GM12878 (cell line): ENCODE measurements at regions not wholly inside any gene's neighbourhood (a gene's known extent, or its start where the extent isn't known, plus 50 kb on each side); places are given as distances from the start of the nearest gene placed in this dataset.

Experiments
- ATAC-seq: fragments of 200-7000 bp; cut with Tn5 transposase; 3 replicates; pipeline ENCODE4 v1.9.1; 2020; ENCODE audit warnings: mild to moderate bottlenecking, moderate library complexity
- BruUV-seq: library from RNA; stranded (reverse); fragments of 400-500 nt; replicated peaks from 2 replicates; lab custom pipeline; 2021; lab: Mats Ljungman, UMichigan
- CTCF ChIA-PET: fragments of 300-600 bp; sonication (Branson Sonifier 250); formaldehyde crosslinking; extraction: SDS; loops from one replicate; lab custom pipeline; 2021; ENCODE audit warnings: inconsistent platforms; lab: Yijun Ruan, JAX
- POLR2A ChIA-PET: fragments of 350-600 bp; formaldehyde crosslinking; extraction: SDS; loops from one replicate; lab custom pipeline; 2021; ENCODE audit warnings: inconsistent platforms; lab: Charles Lee
- RAD21 ChIA-PET: fragments of 300-600 bp; sonication (Branson Sonifier 250); formaldehyde crosslinking; loops from one replicate; lab custom pipeline; 2023; ENCODE audit warnings: antibody characterized with exemption; ENCODE audit not compliant: unreplicated experiment; lab: Charles Lee
- SMC1A ChIA-PET: fragments of 300-600 bp; sonication (Branson Sonifier 250); formaldehyde crosslinking; loops from one replicate; lab custom pipeline; 2023; ENCODE audit not compliant: unreplicated experiment, uncharacterized antibody; lab: Charles Lee
- DNase-seq: peaks from one replicate; pipeline ENCODE4 v3.0.0-alpha.2; 2011; ENCODE audit warnings: low read depth, low spot score
- FAIRE-seq: peaks from 3 replicates; lab custom pipeline; 2011; peaks lifted over from hg19 to GRCh38; lab: Jason Lieb, UNC
- H2AFZ ChIP-seq: 2 replicates; pipeline ENCODE4 v1.6.0; 2011; ENCODE audit warnings: low read depth, low read length, control low read depth; ENCODE audit not compliant: control insufficient read depth
- H3K27ac ChIP-seq: 2 replicates; pipeline ENCODE4 v1.5.1; 2011; ENCODE audit warnings: control low read depth; ENCODE audit not compliant: control insufficient read depth, insufficient read depth
- H3K27me3 ChIP-seq, 2 experiments: replicated peaks in 1 of 2; 2 replicates each; pipeline versions ENCODE4 v1.6.0 to v1.6.1; 2011; ENCODE audit warnings: low read length in 1 of 2; ENCODE audit not compliant: control insufficient read depth in 2 of 2, insufficient read depth in 2 of 2
- H3K36me3 ChIP-seq, 2 experiments: 2 replicates each; pipeline ENCODE4 v1.5.1; 2011; ENCODE audit warnings: low read length in 1 of 2; ENCODE audit not compliant: control insufficient read depth in 2 of 2, insufficient read depth in 2 of 2
- H3K4me1 ChIP-seq: 2 replicates; pipeline ENCODE4 v1.6.1; 2011; ENCODE audit warnings: mild to moderate bottlenecking, low read length, moderate library complexity, mixed read lengths; ENCODE audit not compliant: control insufficient read depth, insufficient read depth
- H3K4me2 ChIP-seq: 2 replicates; pipeline ENCODE4 v1.6.0; 2011; ENCODE audit warnings: control low read depth; ENCODE audit not compliant: control insufficient read depth, insufficient read depth
- H3K4me3 ChIP-seq: fragments of 200-600 bp; sonication (generic); 2 replicates; pipeline ENCODE4 v1.5.1; 2016
- H3K79me2 ChIP-seq: 2 replicates; pipeline ENCODE4 v1.6.0; 2011; ENCODE audit warnings: low read length; ENCODE audit not compliant: control insufficient read depth, insufficient read depth
- H3K9ac ChIP-seq: 2 replicates; pipeline ENCODE4 v1.8.0; 2011; ENCODE audit warnings: low read length, control low read depth, mixed read lengths; ENCODE audit not compliant: control insufficient read depth, insufficient read depth
- H3K9me3 ChIP-seq: replicated peaks from 3 replicates; pipeline ENCODE4 v1.5.1; 2011; ENCODE audit warnings: mild to moderate bottlenecking, low read length; ENCODE audit not compliant: control insufficient read depth, insufficient read depth
- H4K20me1 ChIP-seq: 2 replicates; pipeline ENCODE4 v1.6.0; 2011; ENCODE audit not compliant: control insufficient read depth, insufficient read depth
- BACH1 ChIP-seq: fragments of 450-650 bp; IDR thresholded peaks from 2 replicates; pipeline ENCODE4 v1.6.1; 2017; ENCODE audit warnings: mild to moderate bottlenecking, borderline replicate concordance
- BCL11A ChIP-seq: IDR thresholded peaks from 2 replicates; pipeline ENCODE4 v1.6.1; 2011; ENCODE audit warnings: low read depth, low read length
- CHD2 ChIP-seq: IDR thresholded peaks from 2 replicates; pipeline ENCODE4 v1.6.1; 2011; ENCODE audit warnings: low read depth, low read length, improper control_type of control experiment, borderline replicate concordance
- HCFC1 ChIP-seq: fragments of 150-350 bp; IDR thresholded peaks from 2 replicates; pipeline ENCODE4 v1.6.1; 2014; ENCODE audit warnings: low read length
- HDGF ChIP-seq: fragments of 450-650 bp; IDR thresholded peaks from 2 replicates; pipeline ENCODE4 v1.6.1; 2016; ENCODE audit warnings: antibody characterized with exemption
- JUND ChIP-seq: IDR thresholded peaks from 2 replicates; pipeline ENCODE4 v1.6.1; 2012; ENCODE audit warnings: low read depth, mild to moderate bottlenecking, low read length, improper control_type of control experiment, moderate library complexity
- KLF5 ChIP-seq: fragments of 450-650 bp; IDR thresholded peaks from 2 replicates; pipeline ENCODE4 v1.6.1; 2014; ENCODE audit warnings: mild to moderate bottlenecking; ENCODE audit not compliant: partially characterized antibody
- LARP7 ChIP-seq: fragments of 450-650 bp; IDR thresholded peaks from 2 replicates; pipeline ENCODE4 v1.6.1; 2017; ENCODE audit warnings: mild to moderate bottlenecking
- MAX ChIP-seq: IDR thresholded peaks from 2 replicates; pipeline ENCODE4 v1.6.1; 2012; ENCODE audit warnings: low read depth, low read length, improper control_type of control experiment
- NKRF ChIP-seq: fragments of 450-650 bp; conservative IDR thresholded peaks from 2 replicates; pipeline ENCODE4 v1.6.1; 2017; ENCODE audit warnings: mild to moderate bottlenecking, moderate library complexity
- NR2C1 ChIP-seq: fragments of 450-650 bp; IDR thresholded peaks from 2 replicates; pipeline ENCODE4 v1.6.1; 2017; ENCODE audit warnings: antibody characterized with exemption, mild to moderate bottlenecking, moderate library complexity
- PAX8 ChIP-seq: fragments of 450-650 bp; IDR thresholded peaks from 2 replicates; pipeline ENCODE4 v1.6.1; 2017; ENCODE audit warnings: mild to moderate bottlenecking, moderate library complexity
- STAT1 ChIP-seq: fragments of 450-650 bp; conservative IDR thresholded peaks from 2 replicates; pipeline ENCODE4 v1.6.1; 2014; ENCODE audit warnings: antibody characterized with exemption, mild to moderate bottlenecking
- STAT3 ChIP-seq: IDR thresholded peaks from 2 replicates; pipeline ENCODE4 v1.6.1; 2011; ENCODE audit warnings: low read depth, low read length, improper control_type of control experiment
- TCF7 ChIP-seq: IDR thresholded peaks from 2 replicates; pipeline ENCODE4 v1.6.1; 2014; ENCODE audit warnings: antibody characterized with exemption, borderline replicate concordance
- ZNF217 ChIP-seq: fragments of 450-650 bp; IDR thresholded peaks from 2 replicates; pipeline ENCODE4 v1.6.1; 2017; ENCODE audit warnings: antibody characterized with exemption, mild to moderate bottlenecking
- ZNF622 ChIP-seq: fragments of 450-650 bp; IDR thresholded peaks from 2 replicates; pipeline ENCODE4 v1.6.1; 2017; ENCODE audit warnings: mild to moderate bottlenecking, inconsistent platforms
- WGBS: methylation state at CpG from one replicate; pipeline ENCODE4 v1.1.6; 2016; ENCODE audit warnings: low lambda C conversion rate; ENCODE audit not compliant: insufficient replicate concordance, insufficient coverage; ENCODE audit errors: missing lambda C conversion rate; 5-methylcytosine and 5-hydroxymethylcytosine counted together
- in situ Hi-C: fragments of 300-500 bp; cut with MboI; formaldehyde crosslinking; loops from 9 replicates; pipeline ENCODE4 v1.14.3; 2018; ENCODE audit warnings: mixed read lengths
- intact Hi-C: fragments of 100-400 bp; cut with micrococcal nuclease; formaldehyde crosslinking; loops from one replicate; pipeline ENCODE4 v1.14.2; 2022; ENCODE audit not compliant: unreplicated experiment

- H3K36me3 ChIP-seq = no peaks in the 10 kb centered on the region
- CTCF ChIA-PET = interaction anchor here (1.3 kb wide), 1 partner anchor 26 kb away, joined by 3 read pairs; no protein-coding TSS in a partner anchor
- ATAC-seq = peak; percentile 28; the same call in 1 of the 3 replicates
- TF ChIP-seq KLF5 = no peak
- no peak for TF ChIP-seq TCF7
- TF ChIP-seq ZNF217 = no peak
- TF ChIP-seq NR2C1 = no peak
- no peak for TF ChIP-seq LARP7
- no peak for TF ChIP-seq STAT1
- TF ChIP-seq CHD2 = no peak
- no peak for TF ChIP-seq JUND
- no peak for TF ChIP-seq HCFC1
- TF ChIP-seq ZNF622 = no peak
- no peak for TF ChIP-seq BCL11A
- TF ChIP-seq MAX = no peak
- TF ChIP-seq NKRF = no peak
- no peak for TF ChIP-seq BACH1
- no peak for TF ChIP-seq HDGF
- no peak for TF ChIP-seq PAX8
- TF ChIP-seq STAT3 = no peak
- TF ChIP-seq, all 136 proteins: peak for 0
- POLR2A ChIA-PET = no interaction called here
- no peaks in the 10 kb centered on the region for H4K20me1 ChIP-seq
- SMC1A ChIA-PET = no interaction called here
- H3K27ac ChIP-seq = no peak overlapping the region
- no peak overlapping the region for H3K4me3 ChIP-seq
- H3K9me3 ChIP-seq = no peaks in the 10 kb centered on the region
- no TSS peak for BruUV-seq
- RAD21 ChIA-PET = no interaction called here
- H3K27me3 ChIP-seq = no peaks in the 10 kb centered on the region
- no peaks in the 10 kb centered on the region for H3K4me1 ChIP-seq
- no peak overlapping the region for H2AFZ ChIP-seq
- DNase-seq (no peak), FAIRE-seq (no peak)
- WGBS = 18% methylated on average over 3 of the region's 3 CpGs
- no peak overlapping the region for H3K4me2 ChIP-seq
- in situ Hi-C loops = no loop called here
- H3K9ac ChIP-seq = no peak overlapping the region
- intact Hi-C loops = no loop called here
- no peaks in the 10 kb centered on the region for H3K79me2 ChIP-seq
Measured at GRCh38 chr7:125599387-125599786, 669.8 kb upstream of the POT1 start.
